ENCODE measurements at regions not wholly inside any gene's neighbourhood (a gene's known extent, or its start where the extent isn't known, plus 50 kb on each side); places are given as distances from the start of the nearest gene placed in this dataset.
"Not testable (repeated sequence)": the region's sequence is repeated elsewhere in the genome, so short reads cannot be mapped to it uniquely, and the experiment has no call there.

- Histone ChIP-seq H3K4me3 (ENCODE audit: insufficient read depth, low read depth, low read length) (no peak overlapping the region), H3K36me3 (replicated peaks; ENCODE audit: control insufficient read depth, insufficient read depth, low read length) (no peaks in the 10 kb centered on the region), H3K27me3 (ENCODE audit: control insufficient read depth, insufficient read depth, low read length) (peaks cover 29% of the 10 kb centered on the region)
- peak; percentile 42 for DNase-seq
These were observed 255.5 kb downstream of the RNF152 start for GRCh38 chr18:61637319-61637718.

GRCh38 chr18:61635901-61636528 is 256.8 kb downstream of the RNF152 start:
- peak; percentile 56 for DNase-seq
- H3K4me3 ChIP-seq (ENCODE audit: insufficient read depth, low read depth, low read length): no peak overlapping the region
- H3K27me3 ChIP-seq (ENCODE audit: control insufficient read depth, insufficient read depth, low read length): peaks cover 28% of the 10 kb centered on the region
- no peaks in the 10 kb centered on the region for H3K36me3 ChIP-seq (replicated peaks; ENCODE audit: control insufficient read depth, insufficient read depth, low read length)

- Histone ChIP-seq H3K27me3 (ENCODE audit: control insufficient read depth, insufficient read depth, low read length) (no peaks in the 10 kb centered on the region), H3K36me3 (replicated peaks; ENCODE audit: control insufficient read depth, insufficient read depth, low read length) (no peaks in the 10 kb centered on the region), H3K4me3 (ENCODE audit: insufficient read depth, low read depth, low read length) (no peak overlapping the region)
- DNase-seq: no peak
These were observed 264.7 kb downstream of the RNF152 start for GRCh38 chr18:61628085-61628484.

- H3K27me3 ChIP-seq (ENCODE audit: control insufficient read depth, insufficient read depth, low read length); H3K4me3 ChIP-seq (ENCODE audit: insufficient read depth, low read depth, low read length); H3K36me3 ChIP-seq (replicated peaks; ENCODE audit: control insufficient read depth, insufficient read depth, low read length); DNase-seq: not testable (repeated sequence)
These were observed 268.2 kb downstream of the RNF152 start for GRCh38 chr18:61624631-61625030.

- no peak overlapping the region for H3K4me3 ChIP-seq (ENCODE audit: insufficient read depth, low read depth, low read length)
- no peaks in the 10 kb centered on the region for H3K27me3 ChIP-seq (ENCODE audit: control insufficient read depth, insufficient read depth, low read length)
- DNase-seq: no peak
- no peaks in the 10 kb centered on the region for H3K36me3 ChIP-seq (replicated peaks; ENCODE audit: control insufficient read depth, insufficient read depth, low read length)
These were observed 273.0 kb downstream of the RNF152 start for GRCh38 chr18:61619783-61620182.

- Histone ChIP-seq H3K27me3 (ENCODE audit: control insufficient read depth, insufficient read depth, low read length) (no peaks in the 10 kb centered on the region), H3K36me3 (replicated peaks; ENCODE audit: control insufficient read depth, insufficient read depth, low read length) (no peaks in the 10 kb centered on the region), H3K4me3 (ENCODE audit: insufficient read depth, low read depth, low read length) (no peak overlapping the region)
- no peak for DNase-seq
These were observed 274.0 kb downstream of the RNF152 start for GRCh38 chr18:61618816-61619215.

DNA sequence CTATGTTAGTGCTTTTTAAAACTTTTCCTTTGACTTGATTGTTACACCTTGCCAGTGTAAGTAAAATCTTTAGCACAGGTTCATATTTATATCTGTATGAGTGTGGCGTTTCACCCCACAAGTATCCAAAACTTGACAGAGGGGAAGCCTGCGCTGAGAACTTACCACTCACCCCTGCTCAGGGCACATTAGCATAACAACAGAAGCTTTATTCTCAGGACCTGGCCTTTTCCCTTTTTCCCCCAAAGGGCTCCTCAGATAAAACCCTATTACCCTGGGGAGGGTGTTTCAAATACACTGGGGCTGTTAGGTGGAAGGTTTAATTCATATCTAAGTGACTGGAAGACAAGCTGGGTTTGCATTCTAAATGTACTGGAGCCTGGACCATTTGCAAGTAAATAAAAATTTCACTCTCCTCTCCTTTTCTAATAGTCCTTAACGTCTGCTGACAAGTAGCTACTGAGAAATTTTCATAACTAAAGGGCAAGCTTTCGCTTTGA is 276.6 kb downstream of the RNF152 start:
- H3K27me3 ChIP-seq (ENCODE audit: control insufficient read depth, insufficient read depth, low read length): no peaks in the 10 kb centered on the region
- H3K36me3 ChIP-seq (replicated peaks; ENCODE audit: control insufficient read depth, insufficient read depth, low read length): no peaks in the 10 kb centered on the region
- no peak overlapping the region for H3K4me3 ChIP-seq (ENCODE audit: insufficient read depth, low read depth, low read length)
- DNase-seq: peak; percentile 48

- Histone ChIP-seq H3K27me3 (ENCODE audit: control insufficient read depth, insufficient read depth, low read length) (no peaks in the 10 kb centered on the region), H3K36me3 (replicated peaks; ENCODE audit: control insufficient read depth, insufficient read depth, low read length) (no peaks in the 10 kb centered on the region), H3K4me3 (ENCODE audit: insufficient read depth, low read depth, low read length) (no peak overlapping the region)
- no peak for DNase-seq
These were observed 279.3 kb downstream of the CDH20 start for GRCh38 chr18:61612517-61612916.

GRCh38 chr18:61609131-61609530 is 275.9 kb downstream of the CDH20 start:
- no peak for DNase-seq
- Histone ChIP-seq H3K27me3 (ENCODE audit: control insufficient read depth, insufficient read depth, low read length) (no peaks in the 10 kb centered on the region), H3K36me3 (replicated peaks; ENCODE audit: control insufficient read depth, insufficient read depth, low read length) (no peaks in the 10 kb centered on the region), H3K4me3 (ENCODE audit: insufficient read depth, low read depth, low read length) (no peak overlapping the region)

DNA sequence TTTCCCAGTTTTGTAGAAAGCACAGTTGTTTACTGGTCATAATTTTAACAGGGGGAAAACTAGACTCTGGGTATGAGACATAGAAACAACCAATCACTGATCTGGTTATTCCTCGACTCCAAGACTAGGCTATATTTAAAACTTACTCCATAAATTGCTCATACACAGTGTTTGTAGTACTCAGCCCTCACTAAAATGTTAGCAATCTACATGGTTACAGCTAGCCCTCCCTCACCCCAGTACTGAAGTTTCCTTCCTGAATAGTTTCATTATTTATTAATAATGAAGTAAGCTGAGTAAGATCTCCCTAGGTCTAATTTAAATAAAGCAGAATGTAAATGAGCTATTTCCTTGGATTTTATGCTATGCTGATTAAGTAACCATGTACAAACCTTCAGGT is 275.1 kb downstream of the CDH20 start:
- H3K27me3 ChIP-seq (ENCODE audit: control insufficient read depth, insufficient read depth, low read length): no peaks in the 10 kb centered on the region
- H3K36me3 ChIP-seq (replicated peaks; ENCODE audit: control insufficient read depth, insufficient read depth, low read length): no peaks in the 10 kb centered on the region
- H3K4me3 ChIP-seq (ENCODE audit: insufficient read depth, low read depth, low read length): no peak overlapping the region
- no peak for DNase-seq

- H3K4me3 ChIP-seq (ENCODE audit: insufficient read depth, low read depth, low read length): no peak overlapping the region
- H3K36me3 ChIP-seq (replicated peaks; ENCODE audit: control insufficient read depth, insufficient read depth, low read length): no peaks in the 10 kb centered on the region
- no peak for DNase-seq
- H3K27me3 ChIP-seq (ENCODE audit: control insufficient read depth, insufficient read depth, low read length): no peaks in the 10 kb centered on the region
These were observed 274.6 kb downstream of the CDH20 start for GRCh38 chr18:61607867-61608266.

DNA sequence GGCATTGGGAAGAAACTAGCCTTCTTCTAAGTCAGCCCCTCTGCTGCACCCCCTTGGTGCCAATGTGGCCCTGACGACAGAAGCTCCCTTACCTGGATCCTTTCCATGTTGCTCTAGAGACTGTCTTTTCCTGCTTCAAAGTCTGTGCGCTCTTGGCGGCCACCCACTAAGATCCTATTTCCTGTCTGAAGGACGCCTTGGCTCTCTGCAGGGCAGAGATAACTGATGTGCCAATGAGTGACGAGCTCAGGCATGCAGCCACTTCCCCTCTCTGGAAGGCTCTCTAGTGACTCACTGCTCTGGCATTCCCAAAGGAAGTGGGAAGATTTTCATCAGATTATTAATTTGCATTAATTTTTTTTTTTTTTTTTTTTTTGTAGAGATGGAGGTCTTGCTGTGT is 273.5 kb downstream of the CDH20 start:
- Histone ChIP-seq H3K36me3 (replicated peaks; ENCODE audit: control insufficient read depth, insufficient read depth, low read length) (no peaks in the 10 kb centered on the region), H3K27me3 (ENCODE audit: control insufficient read depth, insufficient read depth, low read length) (no peaks in the 10 kb centered on the region), H3K4me3 (ENCODE audit: insufficient read depth, low read depth, low read length) (peak overlapping the region; percentile 34)
- DNase-seq: peak; percentile 30

DNA sequence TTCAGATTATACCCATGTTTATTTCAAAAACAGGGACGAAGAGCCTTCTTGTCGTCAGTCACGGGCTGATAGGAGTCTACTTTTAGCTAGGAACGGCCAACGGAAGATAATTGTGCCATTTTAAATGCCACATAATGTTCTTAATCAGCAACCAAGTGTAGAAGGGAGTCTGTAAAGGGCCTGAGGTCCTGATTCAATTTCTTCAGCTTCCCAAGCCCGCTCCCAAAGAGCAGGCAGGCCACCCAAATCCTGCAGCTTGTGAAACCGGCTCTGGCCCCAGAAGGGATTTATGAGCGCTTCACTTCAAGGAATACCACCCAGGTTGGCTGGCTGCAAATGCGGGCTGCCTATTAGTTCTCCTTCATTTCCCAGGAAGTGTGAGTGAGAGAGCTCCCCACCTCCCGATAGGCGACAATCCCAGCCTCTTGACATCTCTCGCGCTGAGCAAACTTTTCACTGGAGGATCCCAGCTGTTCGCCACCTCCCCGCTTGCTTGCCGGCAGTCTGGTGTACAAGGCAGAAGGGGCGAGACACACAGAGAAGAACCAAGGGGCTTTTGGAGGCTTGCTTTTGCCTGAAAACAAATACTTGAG is 272.9 kb downstream of the CDH20 start:
- no peaks in the 10 kb centered on the region for H3K27me3 ChIP-seq (ENCODE audit: control insufficient read depth, insufficient read depth, low read length)
- H3K36me3 ChIP-seq (replicated peaks; ENCODE audit: control insufficient read depth, insufficient read depth, low read length): no peaks in the 10 kb centered on the region
- DNase-seq: peak; percentile 23
- peak overlapping the region; percentile 34 for H3K4me3 ChIP-seq (ENCODE audit: insufficient read depth, low read depth, low read length)

- no peak for DNase-seq
- Histone ChIP-seq H3K36me3 (replicated peaks; ENCODE audit: control insufficient read depth, insufficient read depth, low read length) (no peaks in the 10 kb centered on the region), H3K27me3 (ENCODE audit: control insufficient read depth, insufficient read depth, low read length) (no peaks in the 10 kb centered on the region), H3K4me3 (ENCODE audit: insufficient read depth, low read depth, low read length) (peak overlapping the region; percentile 34)
These were observed 272.3 kb downstream of the CDH20 start for GRCh38 chr18:61605376-61606067.

Measured in H7 (cell line).